NCI-H345 (cell line): ENCODE measurements at regions not wholly inside any gene's neighbourhood (a gene's known extent, or its start where the extent isn't known, plus 50 kb on each side); places are given as distances from the start of the nearest gene placed in this dataset.
A peak's percentile ranks its signal among the peaks of the same experiment; 100 is the strongest.
"Not testable (repeated sequence)": the region's sequence is repeated elsewhere in the genome, so short reads cannot be mapped to it uniquely, and the experiment has no call there.

Experiments
- DNase-seq: peaks from one replicate; lab custom pipeline; 2025; lab: John Stamatoyannopoulos, UW

GRCh38 chr13:44664308-44664707 is 88.2 kb upstream of the TSC22D1 start:
- DNase-seq = peak; percentile 17

- no peak for DNase-seq
These were observed 86.4 kb upstream of the TSC22D1 start for GRCh38 chr13:44662515-44662914.

GRCh38 chr13:44661936-44662335 is 85.8 kb upstream of the TSC22D1 start:
- no peak for DNase-seq

GRCh38 chr13:44660050-44660449 is 83.9 kb upstream of the TSC22D1 start:
- no peak for DNase-seq

- DNase-seq = no peak
These were observed 77.0 kb upstream of the TSC22D1 start for GRCh38 chr13:44652962-44653660.

GRCh38 chr13:44652168-44652567 is 76.0 kb upstream of the TSC22D1 start:
- DNase-seq = no peak

GRCh38 chr13:44651724-44652123 is 75.6 kb upstream of the TSC22D1 start:
- no peak for DNase-seq

- no peak for DNase-seq
These were observed 75.1 kb upstream of the TSC22D1 start for GRCh38 chr13:44651209-44651608.

- DNase-seq = no peak
These were observed 73.7 kb upstream of the TSC22D1 start for GRCh38 chr13:44649834-44650233.

GRCh38 chr13:44649104-44649428 is 72.9 kb upstream of the TSC22D1 start:
- DNase-seq = no peak

- DNase-seq = no peak
These were observed 72.4 kb upstream of the TSC22D1 start for GRCh38 chr13:44648392-44649103.

GRCh38 chr13:44647560-44647959 is 71.4 kb upstream of the TSC22D1 start:
- not testable (repeated sequence) for DNase-seq

GRCh38 chr13:44646044-44646443 is 69.9 kb upstream of the TSC22D1 start:
- DNase-seq = no peak

GRCh38 chr13:44643256-44643655 is 67.1 kb upstream of the TSC22D1 start:
- no peak for DNase-seq

- DNase-seq = no peak
These were observed 61.5 kb upstream of the TSC22D1 start for GRCh38 chr13:44637581-44637980.

GRCh38 chr13:44629465-44630183 is 53.5 kb upstream of the TSC22D1 start:
- no peak for DNase-seq

- not testable (repeated sequence) for DNase-seq
These were observed 52.7 kb upstream of the TSC22D1 start for GRCh38 chr13:44628826-44629225.

GRCh38 chr13:44627441-44627840 is 51.3 kb upstream of the TSC22D1 start:
- DNase-seq = no peak

GRCh38 chr13:44626176-44626575 is 50.0 kb upstream of the TSC22D1 start:
- DNase-seq = no peak
